Panc1 (cell line): ENCODE measurements at regions not wholly inside any gene's neighbourhood (a gene's known extent, or its start where the extent isn't known, plus 50 kb on each side); places are given as distances from the start of the nearest gene placed in this dataset.

Experiments used
- ATAC-seq: fragments of 200-7000 bp; cut with Tn5 transposase; 2 replicates; pipeline ENCODE4 v1.9.1; 2020; ENCODE audit warnings: mild to moderate bottlenecking, moderate library complexity
- BruUV-seq: library from RNA; stranded (reverse); fragments of 400-500 nt; replicated peaks from 2 replicates; lab custom pipeline; 2021; lab: Mats Ljungman, UMichigan
- CTCF ChIA-PET: fragments of 300-600 bp; sonication (Branson Sonifier 250); formaldehyde crosslinking; loops from one replicate; lab custom pipeline; 2022; ENCODE audit warnings: antibody characterized with exemption; lab: Charles Lee
- POLR2A ChIA-PET: fragments of 300-600 bp; sonication (Branson Sonifier 250); formaldehyde crosslinking; loops from one replicate; lab custom pipeline; 2022; ENCODE audit warnings: antibody characterized with exemption; lab: Charles Lee
- DNase-seq: peaks from one replicate; pipeline ENCODE4 v3.0.0-alpha.2; 2010; ENCODE audit warnings: low read depth, low spot score
- H3K27ac ChIP-seq: 2 replicates; pipeline ENCODE4 v1.5.1; 2011; ENCODE audit warnings: mild to moderate bottlenecking, low read length, inconsistent platforms
- H3K27me3 ChIP-seq: fragments of 200-500 bp; sonication (Bioruptor generic); 2 replicates; pipeline ENCODE4 v1.6.0; 2014; ENCODE audit warnings: low read length, inconsistent platforms; ENCODE audit not compliant: control insufficient read depth, insufficient read depth
- H3K36me3 ChIP-seq: fragments of 200-500 bp; sonication (Bioruptor generic); 2 replicates; pipeline ENCODE4 v1.5.1; 2014; ENCODE audit warnings: inconsistent platforms, mild to moderate bottlenecking, low read length, moderate library complexity; ENCODE audit not compliant: control insufficient read depth, insufficient read depth
- H3K4me1 ChIP-seq: 2 replicates; pipeline ENCODE4 v1.5.1; 2011; ENCODE audit warnings: inconsistent platforms, mild to moderate bottlenecking, low read length, moderate library complexity; ENCODE audit not compliant: control insufficient read depth, insufficient read depth
- H3K4me3 ChIP-seq, 2 experiments: 2 replicates each; pipeline ENCODE4 v1.5.1; 2011 to 2012; ENCODE audit warnings: low read depth in 2 of 2, low read length in 2 of 2, mild to moderate bottlenecking in 2 of 2, inconsistent platforms in 1 of 2, moderate library complexity in 1 of 2
- H3K9me3 ChIP-seq: fragments of 200-500 bp; sonication (Bioruptor generic); 2 replicates; pipeline ENCODE4 v1.5.1; 2014; ENCODE audit warnings: low read depth, mild to moderate bottlenecking, inconsistent platforms, low read length, moderate library complexity; ENCODE audit not compliant: control insufficient read depth, insufficient read depth
- POLR2AphosphoS5 ChIP-seq: IDR thresholded peaks from 2 replicates; pipeline ENCODE4 v1.6.1; 2012; ENCODE audit warnings: mild to moderate bottlenecking, low read depth, low read length, moderate library complexity
- SIN3A ChIP-seq: IDR thresholded peaks from 2 replicates; pipeline ENCODE4 v1.6.1; 2012; ENCODE audit warnings: low read depth, mild to moderate bottlenecking, low read length, moderate library complexity, borderline replicate concordance; ENCODE audit not compliant: insufficient read depth
- TCF7L2 ChIP-seq: IDR thresholded peaks from 2 replicates; pipeline ENCODE4 v1.6.1; 2011; ENCODE audit warnings: mild to moderate bottlenecking, low read depth, low read length, inconsistent platforms
- in situ Hi-C: cut with HindIII; loops from 2 replicates; pipeline ENCODE4 v1.10.0; 2016; ENCODE audit warnings: low sequenced_read_pairs, low pct_unique_long_range_greater_than_20kb
- intact Hi-C: fragments of 100-400 bp; cut with micrococcal nuclease; formaldehyde crosslinking; loops from one replicate; pipeline ENCODE4 v1.10.0; 2022; ENCODE audit not compliant: unreplicated experiment
- TF ChIP-seq, protein P1 (sequence below), 2 experiments: IDR thresholded peaks; 2 replicates each; pipeline ENCODE4 v1.6.1; 2011 to 2012; ENCODE audit warnings: low read depth in 2 of 2, control low read depth in 1 of 2, low read length in 1 of 2, mild to moderate bottlenecking in 1 of 2, moderate library complexity in 1 of 2; ENCODE audit not compliant: insufficient read depth in 1 of 2
- TF ChIP-seq, protein P2 (sequence below): fragments of 450-650 bp; IDR thresholded peaks from 2 replicates; pipeline ENCODE4 v1.5.1; 2017; ENCODE audit warnings: mild to moderate bottlenecking

DNA sequence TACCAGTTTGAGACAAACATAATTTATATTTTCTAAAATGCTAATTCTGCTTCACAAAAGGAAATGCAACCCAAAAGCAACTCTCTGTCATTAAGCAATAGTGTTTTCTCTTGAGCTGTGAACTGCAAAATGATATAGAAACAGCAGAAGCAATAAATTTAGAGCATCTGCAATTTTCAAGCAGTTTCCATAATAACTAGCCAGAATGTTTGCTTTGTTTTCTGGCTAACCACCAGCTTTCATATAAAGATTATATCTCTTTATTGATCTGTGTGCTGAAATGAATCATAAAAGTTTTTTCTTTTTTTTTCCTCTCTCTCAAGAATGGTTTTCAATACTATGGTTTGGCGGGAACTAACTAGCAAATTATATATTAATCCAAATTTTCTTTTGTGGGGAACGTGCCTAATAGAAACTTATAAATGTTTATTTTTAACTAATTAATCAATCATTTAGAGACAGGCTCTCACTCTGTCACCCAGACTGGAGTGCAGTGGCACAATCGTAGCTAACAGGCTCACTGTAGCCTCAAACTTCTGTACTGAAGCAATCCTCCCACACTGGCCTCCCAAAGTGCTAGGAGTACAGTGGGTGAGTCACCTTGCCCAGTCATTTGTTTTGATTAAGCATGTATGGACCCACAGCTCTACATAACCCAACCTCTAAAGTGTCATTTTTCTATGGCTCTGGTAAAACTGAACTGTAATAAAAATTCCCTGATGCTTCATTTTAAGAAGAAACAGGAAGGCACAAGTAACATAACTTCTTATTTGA is 830.1 kb upstream of the MGAT4C start:
- no TSS peak for BruUV-seq
- H3K27me3 ChIP-seq = no peaks in the 10 kb centered on the region
- H3K27ac ChIP-seq = peak overlapping the region; percentile 35; the same call in 1 of the 2 replicates
- intact Hi-C loops = no loop called here
- ChIA-PET POLR2A (no interaction called here), CTCF (no interaction called here)
- in situ Hi-C loops = no loop called here
- no peaks in the 10 kb centered on the region for H3K9me3 ChIP-seq
- ATAC-seq (peak; percentile 94), DNase-seq (peak; percentile 2)
- TF ChIP-seq, protein P1, sequence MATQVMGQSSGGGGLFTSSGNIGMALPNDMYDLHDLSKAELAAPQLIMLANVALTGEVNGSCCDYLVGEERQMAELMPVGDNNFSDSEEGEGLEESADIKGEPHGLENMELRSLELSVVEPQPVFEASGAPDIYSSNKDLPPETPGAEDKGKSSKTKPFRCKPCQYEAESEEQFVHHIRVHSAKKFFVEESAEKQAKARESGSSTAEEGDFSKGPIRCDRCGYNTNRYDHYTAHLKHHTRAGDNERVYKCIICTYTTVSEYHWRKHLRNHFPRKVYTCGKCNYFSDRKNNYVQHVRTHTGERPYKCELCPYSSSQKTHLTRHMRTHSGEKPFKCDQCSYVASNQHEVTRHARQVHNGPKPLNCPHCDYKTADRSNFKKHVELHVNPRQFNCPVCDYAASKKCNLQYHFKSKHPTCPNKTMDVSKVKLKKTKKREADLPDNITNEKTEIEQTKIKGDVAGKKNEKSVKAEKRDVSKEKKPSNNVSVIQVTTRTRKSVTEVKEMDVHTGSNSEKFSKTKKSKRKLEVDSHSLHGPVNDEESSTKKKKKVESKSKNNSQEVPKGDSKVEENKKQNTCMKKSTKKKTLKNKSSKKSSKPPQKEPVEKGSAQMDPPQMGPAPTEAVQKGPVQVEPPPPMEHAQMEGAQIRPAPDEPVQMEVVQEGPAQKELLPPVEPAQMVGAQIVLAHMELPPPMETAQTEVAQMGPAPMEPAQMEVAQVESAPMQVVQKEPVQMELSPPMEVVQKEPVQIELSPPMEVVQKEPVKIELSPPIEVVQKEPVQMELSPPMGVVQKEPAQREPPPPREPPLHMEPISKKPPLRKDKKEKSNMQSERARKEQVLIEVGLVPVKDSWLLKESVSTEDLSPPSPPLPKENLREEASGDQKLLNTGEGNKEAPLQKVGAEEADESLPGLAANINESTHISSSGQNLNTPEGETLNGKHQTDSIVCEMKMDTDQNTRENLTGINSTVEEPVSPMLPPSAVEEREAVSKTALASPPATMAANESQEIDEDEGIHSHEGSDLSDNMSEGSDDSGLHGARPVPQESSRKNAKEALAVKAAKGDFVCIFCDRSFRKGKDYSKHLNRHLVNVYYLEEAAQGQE (IDR thresholded peaks at IDR 0.05; ENCODE audit: insufficient read depth in 1 of 2, low read depth in 2 of 2, low read length in 1 of 2) = no peak
- TF ChIP-seq SIN3A = no peak
- TF ChIP-seq TCF7L2 = no peak
- TF ChIP-seq POLR2AphosphoS5 = no peak
- TF ChIP-seq, protein P2, sequence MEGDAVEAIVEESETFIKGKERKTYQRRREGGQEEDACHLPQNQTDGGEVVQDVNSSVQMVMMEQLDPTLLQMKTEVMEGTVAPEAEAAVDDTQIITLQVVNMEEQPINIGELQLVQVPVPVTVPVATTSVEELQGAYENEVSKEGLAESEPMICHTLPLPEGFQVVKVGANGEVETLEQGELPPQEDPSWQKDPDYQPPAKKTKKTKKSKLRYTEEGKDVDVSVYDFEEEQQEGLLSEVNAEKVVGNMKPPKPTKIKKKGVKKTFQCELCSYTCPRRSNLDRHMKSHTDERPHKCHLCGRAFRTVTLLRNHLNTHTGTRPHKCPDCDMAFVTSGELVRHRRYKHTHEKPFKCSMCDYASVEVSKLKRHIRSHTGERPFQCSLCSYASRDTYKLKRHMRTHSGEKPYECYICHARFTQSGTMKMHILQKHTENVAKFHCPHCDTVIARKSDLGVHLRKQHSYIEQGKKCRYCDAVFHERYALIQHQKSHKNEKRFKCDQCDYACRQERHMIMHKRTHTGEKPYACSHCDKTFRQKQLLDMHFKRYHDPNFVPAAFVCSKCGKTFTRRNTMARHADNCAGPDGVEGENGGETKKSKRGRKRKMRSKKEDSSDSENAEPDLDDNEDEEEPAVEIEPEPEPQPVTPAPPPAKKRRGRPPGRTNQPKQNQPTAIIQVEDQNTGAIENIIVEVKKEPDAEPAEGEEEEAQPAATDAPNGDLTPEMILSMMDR = no peak
- no peaks in the 10 kb centered on the region; the same call in 1 of the 2 replicates for H3K4me1 ChIP-seq
- H3K4me3 ChIP-seq = no peak overlapping the region
- no peaks in the 10 kb centered on the region for H3K36me3 ChIP-seq

DNA sequence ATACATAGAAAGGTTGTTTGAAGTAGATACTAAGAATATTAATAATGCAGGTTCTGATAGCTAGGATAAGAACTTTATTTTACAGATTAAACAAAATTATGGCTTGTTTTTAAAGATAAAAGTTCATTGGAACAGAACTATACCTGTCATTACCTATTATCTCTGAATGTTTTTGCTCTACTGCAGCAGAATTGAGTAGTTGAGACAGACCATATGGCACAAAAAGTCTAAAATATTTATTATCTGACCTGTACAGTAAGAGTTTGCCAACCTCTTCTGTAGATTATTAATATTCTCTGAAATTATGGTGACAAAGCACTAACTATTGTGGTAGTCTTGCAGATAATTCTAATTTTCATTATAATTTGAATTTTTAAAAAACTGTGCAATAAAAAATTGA is 829.1 kb upstream of the MGAT4C start:
- DNase-seq (no peak), ATAC-seq (no peak)
- no peaks in the 10 kb centered on the region for H3K36me3 ChIP-seq
- BruUV-seq = no TSS peak
- TF ChIP-seq, protein P2 = no peak
- TF ChIP-seq SIN3A (no peak), TCF7L2 (no peak), POLR2AphosphoS5 (no peak)
- TF ChIP-seq, protein P1 (IDR thresholded peaks at IDR 0.05; ENCODE audit: insufficient read depth in 1 of 2, low read depth in 2 of 2, low read length in 1 of 2) = no peak
- H3K4me3 ChIP-seq = no peak overlapping the region
- peak overlapping the region; percentile 51; the same call in 1 of the 2 replicates for H3K27ac ChIP-seq
- no peaks in the 10 kb centered on the region for H3K27me3 ChIP-seq
- CTCF ChIA-PET = no interaction called here
- in situ Hi-C loops = no loop called here
- intact Hi-C loops = no loop called here
- no peaks in the 10 kb centered on the region; the same call in 1 of the 2 replicates for H3K4me1 ChIP-seq
- no peaks in the 10 kb centered on the region for H3K9me3 ChIP-seq
- POLR2A ChIA-PET = no interaction called here
